Stimulated activated CD4-positive, alpha-beta T cell treated with anti-CD3 and anti-CD28 coated beads, Interleukin-2, amount 100 ng/mL, for 48 hours (primary cell): ENCODE measurements at regions not wholly inside any gene's neighbourhood (a gene's known extent, or its start where the extent isn't known, plus 50 kb on each side); places are given as distances from the start of the nearest gene placed in this dataset.

Experiments
- DNase-seq, 2 donors: peaks; one replicate each; pipeline ENCODE4 v3.0.0-alpha.2; 2020

- no peak for DNase-seq
These were observed 195.5 kb downstream of the PHETA1 start for GRCh38 chr12:111173391-111173790.

- DNase-seq = no peak
These were observed 196.1 kb downstream of the PHETA1 start for GRCh38 chr12:111172786-111173185.

GRCh38 chr12:111171832-111172231 is 197.1 kb downstream of the PHETA1 start:
- no peak for DNase-seq

GRCh38 chr12:111171345-111171744 is 197.6 kb downstream of the PHETA1 start:
- DNase-seq = no peak

GRCh38 chr12:111170543-111170942 is 198.4 kb downstream of the PHETA1 start:
- no peak for DNase-seq

GRCh38 chr12:111169456-111169855 is 199.4 kb downstream of the PHETA1 start:
- DNase-seq = no peak

- DNase-seq = no peak
These were observed 199.9 kb downstream of the PHETA1 start for GRCh38 chr12:111169032-111169431.

GRCh38 chr12:111168009-111168900 is 200.6 kb downstream of the PHETA1 start:
- DNase-seq = no peak

GRCh38 chr12:111166779-111167540 is 201.9 kb downstream of the PHETA1 start:
- no peak for DNase-seq

- no peak for DNase-seq
These were observed 203.9 kb downstream of the PHETA1 start for GRCh38 chr12:111164833-111165525.

- DNase-seq = no peak
These were observed 205.5 kb downstream of the PHETA1 start for GRCh38 chr12:111163422-111163821.

GRCh38 chr12:111161898-111162297 is 207.0 kb downstream of the PHETA1 start:
- no peak for DNase-seq

GRCh38 chr12:111160350-111161241 is 208.3 kb downstream of the PHETA1 start:
- DNase-seq = no peak

GRCh38 chr12:111158992-111159391 is 209.9 kb downstream of the PHETA1 start:
- no peak for DNase-seq

- no peak for DNase-seq
These were observed 211.4 kb downstream of the PHETA1 start for GRCh38 chr12:111157486-111157885.

GRCh38 chr12:111156304-111156703 is 212.6 kb downstream of the PHETA1 start:
- DNase-seq = no peak

GRCh38 chr12:111155521-111155920 is 213.4 kb downstream of the PHETA1 start:
- no peak for DNase-seq

GRCh38 chr12:111155020-111155419 is 213.9 kb downstream of the PHETA1 start:
- DNase-seq = no peak

GRCh38 chr12:111154147-111154834 is 214.6 kb downstream of the PHETA1 start:
- DNase-seq = no peak

GRCh38 chr12:111152561-111152960 is 216.3 kb downstream of the PHETA1 start:
- DNase-seq = no peak
